HG02763 (cell line): ENCODE measurements at regions not wholly inside any gene's neighbourhood (a gene's known extent, or its start where the extent isn't known, plus 50 kb on each side); places are given as distances from the start of the nearest gene placed in this dataset.

Experiments used
- ATAC-seq: cut with Tn5 transposase; IDR thresholded peaks from one replicate; pipeline ENCODE4 v1.9.1; 2021; ENCODE audit warnings: mild to moderate bottlenecking, moderate library complexity; ENCODE audit not compliant: unreplicated experiment

GRCh38 chr6:2434116-2434515 is 188.7 kb upstream of the GMDS start:
- no peak for ATAC-seq

- ATAC-seq: no peak
Measured at GRCh38 chr6:2433711-2434110, 188.3 kb upstream of the GMDS start.

DNA sequence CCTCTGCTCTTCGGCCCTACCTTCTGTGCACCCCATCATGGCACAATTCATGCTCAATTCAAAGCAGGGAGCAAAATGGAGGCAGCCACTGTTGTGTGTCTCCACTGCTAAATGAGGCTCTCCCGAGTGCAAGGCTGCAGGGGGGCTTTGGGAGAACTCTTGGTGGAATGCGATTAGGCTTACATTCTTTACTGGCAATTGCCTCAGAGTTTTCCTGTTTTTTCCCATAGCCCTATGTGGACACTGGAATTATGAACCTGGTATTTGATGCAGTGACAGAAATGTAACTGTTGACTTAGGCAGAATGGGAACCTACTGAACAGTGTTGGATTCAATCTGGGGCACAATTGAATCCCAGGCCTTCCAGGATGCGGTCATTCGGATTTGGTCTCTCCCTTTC is 187.9 kb upstream of the GMDS start:
- ATAC-seq: no peak

GRCh38 chr6:2432292-2432691 is 186.9 kb upstream of the GMDS start:
- ATAC-seq: no peak

DNA sequence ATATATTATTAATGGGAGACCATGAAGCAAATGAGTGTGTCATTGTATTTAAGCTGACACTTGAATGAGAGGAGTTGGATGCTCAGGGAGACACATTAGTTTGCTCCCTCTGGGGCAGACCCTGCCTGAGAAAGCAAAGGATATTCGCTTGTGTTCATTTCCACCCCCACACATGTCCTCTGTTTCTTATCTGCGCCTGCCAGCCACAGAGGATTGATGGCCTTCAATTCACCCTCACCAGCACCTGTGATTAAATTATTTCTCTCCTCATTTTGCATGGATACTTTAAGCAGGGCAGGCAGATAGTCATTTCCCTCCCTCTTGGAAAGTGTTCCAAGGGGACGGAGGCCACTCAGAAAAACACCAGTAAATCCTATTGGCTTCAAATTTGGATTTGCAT is 185.2 kb upstream of the GMDS start:
- ATAC-seq: no peak

- no peak for ATAC-seq
Measured at GRCh38 chr6:2429460-2429859, 184.1 kb upstream of the GMDS start.

DNA sequence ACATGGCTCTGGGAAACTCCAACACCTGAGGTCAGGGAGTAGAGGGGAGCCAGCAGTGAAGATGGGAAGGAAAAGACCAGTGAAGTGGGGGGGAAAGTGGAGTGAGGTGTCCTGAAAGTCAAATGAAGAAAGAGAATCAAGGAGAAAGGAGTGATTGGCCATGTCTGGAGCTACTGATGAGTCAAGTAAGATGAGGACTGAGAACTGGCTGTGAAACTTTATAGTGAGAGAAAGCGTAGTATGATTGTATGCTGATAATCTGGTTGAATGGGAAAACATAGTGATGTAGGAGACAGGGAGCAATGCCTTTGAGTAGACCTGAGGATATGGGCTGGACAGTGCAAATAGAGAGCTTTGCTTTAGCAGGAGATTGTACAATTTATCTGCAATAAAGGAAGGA is 183.6 kb upstream of the GMDS start:
- no peak for ATAC-seq

- no peak for ATAC-seq
Measured at GRCh38 chr6:2426561-2427340, 181.3 kb upstream of the GMDS start.

- no peak for ATAC-seq
Measured at GRCh38 chr6:2416128-2416712, 170.8 kb upstream of the GMDS start.

DNA sequence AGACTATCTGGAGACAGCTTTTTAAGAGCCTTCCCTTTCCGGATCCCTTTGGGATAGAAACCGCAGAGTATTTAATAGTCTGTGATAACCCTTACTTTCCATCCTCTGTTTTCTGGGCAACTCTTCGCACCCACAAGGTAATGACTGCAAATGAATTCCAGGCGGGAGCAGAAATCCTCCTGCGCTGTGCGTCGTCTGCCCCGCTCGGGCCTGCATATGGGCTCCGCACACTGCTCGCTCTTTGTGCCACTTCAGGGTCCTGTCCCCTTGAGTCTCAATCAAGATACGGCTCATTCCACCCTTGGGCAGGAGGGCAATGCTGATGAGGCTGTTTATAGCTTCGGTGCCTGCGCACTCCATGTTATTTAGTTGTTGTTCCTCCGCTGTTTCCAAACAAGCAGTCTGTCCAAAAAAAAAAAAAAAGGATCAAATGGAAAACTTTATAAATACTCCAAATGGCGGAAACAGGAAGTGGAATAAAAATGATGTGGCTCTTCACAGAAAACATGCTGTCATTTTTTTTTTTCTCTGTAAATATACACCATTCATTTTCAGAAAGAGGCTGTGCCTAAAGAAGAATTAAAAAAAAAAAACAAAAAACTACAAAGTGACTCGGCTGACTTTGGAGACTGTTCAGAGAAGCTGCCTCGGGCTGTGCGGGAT is 169.6 kb upstream of the GMDS start:
- ATAC-seq: no peak

- no peak for ATAC-seq
Measured at GRCh38 chr6:2412731-2413130, 167.3 kb upstream of the GMDS start.

DNA sequence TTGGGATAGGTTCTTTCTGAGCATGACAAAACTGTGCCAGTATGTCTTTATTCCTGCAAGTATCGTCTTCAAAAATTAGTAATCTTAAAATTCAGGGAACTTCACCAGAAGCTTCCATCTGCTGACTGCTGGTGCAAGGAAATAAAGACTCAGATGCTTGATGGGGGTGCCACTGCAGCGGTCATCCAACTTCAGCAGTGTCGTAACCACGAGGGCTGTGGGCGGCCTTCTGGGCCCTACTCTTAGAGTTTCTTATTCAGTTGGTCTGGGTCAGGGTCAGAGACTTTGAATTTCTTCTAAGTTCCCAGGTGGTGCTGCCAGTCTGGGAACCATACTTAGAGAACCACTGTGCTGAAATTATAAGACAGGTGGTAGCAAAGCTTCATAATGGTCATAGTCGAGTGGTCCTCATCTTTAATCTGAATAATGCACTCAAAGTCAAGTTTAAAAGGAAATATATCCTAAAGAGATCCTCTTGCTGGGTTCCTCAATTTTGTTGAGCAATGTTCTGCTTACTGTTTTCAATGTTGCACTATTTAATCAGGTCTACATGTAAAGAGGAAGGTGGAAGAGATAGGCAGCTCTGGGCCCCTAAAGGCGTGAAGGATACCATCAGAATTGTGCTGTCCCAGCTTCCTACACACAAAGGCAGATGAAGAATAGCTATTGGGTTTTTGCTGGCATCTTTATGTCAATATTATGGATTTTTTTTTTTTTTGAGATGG is 165.4 kb upstream of the GMDS start:
- ATAC-seq: no peak

DNA sequence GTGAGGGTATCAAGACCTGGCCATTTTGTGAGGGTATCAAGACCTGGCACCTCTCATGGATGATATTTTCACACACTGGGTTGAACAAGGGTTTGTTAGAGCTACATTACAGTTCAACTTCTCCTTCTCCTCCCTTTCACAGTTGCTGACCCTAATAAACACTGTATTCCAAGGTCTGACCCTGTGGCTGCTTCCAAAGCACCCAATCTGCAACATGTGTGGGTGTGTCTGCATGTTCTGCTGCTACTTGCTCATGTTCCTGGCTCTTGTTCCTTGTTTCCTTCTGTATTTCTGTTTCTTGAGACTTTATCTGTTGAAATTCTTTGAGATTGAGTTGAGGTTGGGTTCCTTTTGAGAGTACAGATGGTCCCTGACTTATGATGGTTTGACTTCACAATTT is 162.1 kb upstream of the GMDS start:
- ATAC-seq: no peak

DNA sequence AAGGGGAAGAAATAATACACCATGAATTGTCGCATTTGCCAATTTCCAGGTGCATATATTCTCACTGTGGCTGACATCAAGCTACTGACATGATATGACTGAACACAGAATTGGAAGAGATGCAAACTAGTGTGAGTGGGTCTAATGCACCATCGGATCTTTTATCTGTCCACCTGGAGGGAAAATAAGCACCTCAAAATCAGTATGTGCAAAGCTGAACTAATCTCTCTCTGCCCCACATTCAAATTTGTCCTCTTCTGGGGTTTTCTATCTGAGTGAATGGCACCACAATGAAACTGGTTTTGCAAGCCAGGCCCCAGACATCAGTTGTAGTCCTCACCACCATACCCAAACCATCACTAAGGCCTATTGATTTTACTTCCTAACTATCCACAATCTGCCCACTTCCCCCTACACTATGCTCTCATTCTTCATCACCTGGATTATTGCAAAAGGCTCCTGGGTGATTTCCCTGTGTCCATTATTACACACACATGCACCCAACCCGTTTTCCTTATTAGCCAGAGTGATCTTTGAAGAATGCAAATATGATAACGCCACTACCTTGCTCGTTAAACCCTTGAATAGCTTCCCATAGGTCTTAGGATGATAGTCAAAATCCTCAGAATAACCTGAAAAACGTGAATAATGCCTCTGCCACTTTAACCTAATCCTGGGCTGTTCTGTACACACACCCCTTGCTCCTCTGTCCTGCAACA is 159.0 kb upstream of the GMDS start:
- no peak for ATAC-seq

DNA sequence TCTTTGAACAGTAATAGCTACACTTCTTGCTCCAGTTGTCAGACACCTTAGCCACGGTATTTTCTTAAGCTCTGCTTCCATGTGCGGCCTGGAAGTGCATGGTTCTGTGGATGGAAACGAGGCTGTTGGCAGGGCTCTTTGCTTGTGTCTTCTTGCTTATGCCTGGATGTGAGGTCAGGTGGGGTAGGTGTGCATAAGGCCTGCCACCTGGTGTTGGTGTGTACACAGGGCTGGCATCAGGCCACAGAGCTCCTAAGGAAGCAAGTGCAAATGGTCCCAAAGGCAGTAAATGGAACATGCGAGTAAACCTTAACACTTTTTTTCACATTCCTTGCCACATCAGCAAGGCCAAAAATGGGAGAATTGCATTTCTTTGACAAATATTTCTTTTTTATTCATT is 158.1 kb upstream of the GMDS start:
- no peak for ATAC-seq

DNA sequence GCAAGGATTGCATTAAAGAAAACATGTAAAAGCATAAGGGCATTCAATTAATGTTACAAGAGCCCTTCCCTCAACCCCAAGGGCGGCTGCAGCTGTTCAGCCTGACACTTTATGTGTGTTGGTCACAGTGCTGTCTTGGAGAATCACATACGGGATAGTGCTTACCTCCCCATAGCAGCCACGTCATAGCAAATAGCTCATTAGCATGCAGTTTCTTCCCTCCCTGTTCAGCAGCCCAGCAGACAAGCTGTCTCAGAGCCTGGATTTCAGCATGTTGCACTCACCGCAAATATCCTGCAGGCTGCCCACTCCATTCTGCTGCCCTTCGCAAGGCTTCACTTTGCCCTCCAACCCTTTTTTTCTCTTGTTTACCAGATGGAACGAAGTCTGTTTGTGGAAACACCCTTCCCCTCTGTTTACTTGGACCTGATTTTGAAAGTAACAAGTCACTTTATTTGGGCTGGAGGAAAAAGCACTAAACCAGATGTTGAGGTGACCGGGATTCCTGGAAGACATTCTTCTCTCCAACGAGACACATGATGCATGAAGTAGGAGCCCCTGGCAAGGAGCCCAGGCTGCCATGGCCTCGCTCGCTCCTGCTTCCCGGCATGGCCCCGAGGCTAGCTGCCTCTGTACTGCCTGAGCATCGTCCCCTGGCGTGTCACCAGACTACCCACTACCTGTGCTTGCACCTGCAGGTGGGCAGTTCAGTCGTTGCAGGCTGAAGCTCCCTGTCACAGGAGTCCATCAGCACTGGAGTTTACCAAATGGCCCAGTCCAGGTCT is 151.6 kb upstream of the GMDS start:
- no peak for ATAC-seq

DNA sequence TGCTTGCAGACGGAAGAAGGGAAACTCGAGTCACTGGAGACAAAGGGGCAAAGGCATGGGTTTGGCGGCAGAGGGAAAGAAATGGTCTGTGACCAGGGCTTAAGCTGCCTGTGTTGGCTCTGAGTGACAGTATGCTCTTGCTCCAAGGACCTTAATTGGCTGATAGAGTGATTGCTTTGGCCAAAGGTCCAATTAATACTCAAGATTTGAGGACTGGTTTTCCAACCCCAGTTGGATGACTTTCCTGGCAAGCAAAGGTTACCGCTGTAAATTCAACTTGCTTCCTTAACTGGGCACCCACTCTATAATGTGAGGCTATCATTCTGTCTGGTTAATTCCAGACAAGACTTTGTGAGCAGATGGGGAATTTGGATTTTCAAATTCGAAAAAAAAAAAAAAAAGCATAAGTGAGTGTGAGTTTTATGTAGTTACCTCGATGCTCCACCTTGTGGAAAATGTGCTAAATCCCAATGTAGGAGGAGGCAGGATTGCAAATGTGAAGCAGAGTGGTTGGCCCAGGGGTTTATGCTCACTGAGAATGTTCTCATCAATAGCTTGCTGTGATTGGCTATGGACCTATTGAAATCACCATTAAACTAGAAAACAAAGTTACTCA is 150.7 kb upstream of the GMDS start:
- ATAC-seq: no peak

- ATAC-seq: no peak
Measured at GRCh38 chr6:2388554-2389324, 143.3 kb upstream of the GMDS start.

GRCh38 chr6:2387445-2387844 is 142.0 kb upstream of the GMDS start:
- no peak for ATAC-seq
